T-helper 2 cell treated with Interferon-gamma antibody and Interleukin-4, amounts not matched to agents 100 ng/mL and 5 ng/mL, for 36 hours (primary cell): ENCODE measurements at regions not wholly inside any gene's neighbourhood (a gene's known extent, or its start where the extent isn't known, plus 50 kb on each side); places are given as distances from the start of the nearest gene placed in this dataset.
"Not testable (repeated sequence)": the region's sequence is repeated elsewhere in the genome, so short reads cannot be mapped to it uniquely, and the experiment has no call there.

ENCODE experiments used
- intact Hi-C: fragments of 100-400 bp; cut with micrococcal nuclease; formaldehyde crosslinking; loops from one replicate; pipeline ENCODE4 v1.15.1; 2023

DNA sequence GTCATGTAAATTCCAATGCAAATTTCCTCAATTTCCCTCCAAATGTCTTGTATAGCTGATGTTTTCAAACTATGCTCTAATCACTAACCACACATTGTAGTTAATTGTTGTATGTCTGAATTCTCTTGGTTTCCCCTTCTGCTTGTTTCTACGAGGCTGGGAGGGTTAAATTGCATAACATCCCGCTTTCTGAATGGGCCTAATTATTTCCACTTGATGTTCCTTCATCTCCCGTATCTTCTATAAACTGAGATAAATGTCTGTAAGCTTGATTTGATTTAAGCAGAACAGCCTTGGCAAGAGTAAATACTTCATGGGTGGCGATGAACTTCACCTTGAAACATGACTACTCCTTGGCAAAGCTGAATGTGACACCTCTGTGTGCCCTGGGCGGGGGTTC, 72.2 kb downstream of the SERINC2 start:
- intact Hi-C loops, result no loop called here

DNA sequence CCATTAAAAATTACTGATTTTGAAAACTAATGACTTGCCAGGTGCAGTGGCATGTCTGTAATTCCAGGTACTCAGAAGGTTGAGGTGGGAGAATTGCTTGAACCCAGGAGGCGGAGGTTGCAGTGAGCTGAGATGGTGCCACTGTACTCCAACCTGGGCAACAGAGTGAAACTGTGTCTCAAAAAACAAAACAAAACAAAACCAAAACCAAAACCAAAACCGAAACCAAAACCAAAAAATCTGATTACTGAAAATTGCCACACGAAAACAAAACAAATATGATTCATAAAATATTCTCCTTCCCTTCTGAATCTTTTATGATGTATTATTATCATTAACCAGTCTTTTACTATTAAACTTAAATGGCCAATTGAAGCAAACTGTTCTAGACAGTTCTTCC, 74.1 kb downstream of the SERINC2 start:
- intact Hi-C loops, result loop anchor here (1.0 kb wide), 1 partner anchor 191 kb away; the partner anchor contains the start of gene SNRNP40

DNA sequence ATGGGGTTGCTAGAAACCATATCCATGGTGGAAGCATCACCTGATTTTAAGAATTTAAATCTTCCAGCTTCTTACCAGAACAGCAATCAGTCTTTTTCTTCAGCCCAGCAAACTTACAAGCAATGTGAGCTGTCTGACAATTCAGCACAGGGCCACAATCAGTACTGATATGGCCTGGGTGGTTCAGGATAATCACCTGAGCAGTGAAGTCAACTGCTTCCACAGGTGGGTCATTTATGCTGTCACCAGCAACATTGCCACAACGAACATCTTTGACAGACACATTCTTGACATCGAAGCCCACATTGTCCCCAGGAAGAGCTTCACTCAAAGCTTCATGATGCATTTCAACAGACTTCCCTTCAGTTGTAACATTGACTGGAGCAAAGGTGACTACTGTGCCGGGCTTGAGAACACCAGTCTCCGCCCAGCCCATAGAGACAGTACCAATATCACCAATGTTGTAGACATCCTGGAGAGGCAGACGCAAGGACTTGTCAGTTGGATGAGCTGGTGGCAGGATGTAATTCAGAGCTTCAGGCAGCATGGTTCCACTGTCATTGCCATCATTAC, 74.8 kb downstream of the SERINC2 start:
- intact Hi-C loops, result loop anchor here (1.0 kb wide), 1 partner anchor 192 kb away; the partner anchor contains the start of gene SNRNP40

DNA sequence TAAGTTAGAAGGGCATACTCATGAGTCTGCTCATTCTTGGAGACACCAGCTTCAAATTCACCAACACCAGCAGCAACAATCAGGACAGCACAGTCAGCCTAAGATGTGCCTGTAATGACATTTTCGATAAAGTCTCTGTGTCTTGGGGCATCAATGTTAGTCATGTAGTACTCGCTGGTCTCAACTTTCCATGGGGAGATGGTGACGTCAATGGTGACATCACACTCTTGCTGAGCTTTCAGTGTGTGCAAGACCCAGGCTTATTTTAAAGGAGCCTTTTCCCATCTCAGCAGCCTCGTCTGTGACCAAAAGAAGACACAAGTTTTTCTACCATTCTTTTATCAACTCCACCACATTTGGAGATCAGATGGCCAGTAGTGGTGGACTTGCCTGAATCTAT, 75.5 kb downstream of the SERINC2 start:
- intact Hi-C loops, result no loop called here

DNA sequence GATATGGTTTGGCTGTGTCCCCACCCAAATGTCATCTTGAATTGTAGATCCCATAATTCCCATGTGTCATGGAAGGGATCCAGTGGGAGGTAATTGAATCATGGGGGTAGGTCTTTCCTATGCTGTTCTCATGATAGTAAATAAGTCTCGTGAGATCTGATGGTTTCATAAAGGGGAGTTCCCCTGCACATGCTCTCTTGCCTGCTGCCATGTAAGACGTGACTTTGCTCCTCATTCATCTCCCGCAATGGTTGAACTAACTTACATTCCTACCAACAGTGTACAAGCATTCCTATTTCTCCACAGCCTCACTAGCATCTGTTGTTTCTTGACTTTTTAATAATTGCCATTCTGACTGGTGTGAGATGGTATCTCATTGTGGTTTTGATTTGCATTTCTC, 76.6 kb downstream of the SERINC2 start:
- intact Hi-C loops, result not testable (repeated sequence)

DNA sequence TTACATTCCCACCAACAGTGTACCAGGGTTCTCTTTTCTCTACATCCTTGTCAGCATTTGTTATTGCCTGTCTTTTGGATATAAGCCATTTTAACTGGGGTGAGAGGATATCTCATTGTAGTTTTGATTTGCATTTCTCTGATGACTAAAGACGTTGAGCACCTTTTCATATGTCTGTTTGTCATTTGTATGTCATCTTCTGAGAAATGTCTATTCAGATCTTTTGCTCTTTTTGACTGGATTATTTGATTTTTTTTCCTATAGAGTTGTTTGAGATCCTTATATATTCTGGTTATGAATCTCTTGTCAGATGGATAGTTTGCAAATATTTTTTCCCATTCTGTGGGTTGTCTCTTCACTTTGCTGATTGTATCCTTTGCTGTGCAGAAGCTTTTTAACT, 77.6 kb downstream of the SERINC2 start:
- intact Hi-C loops, result not testable (repeated sequence)

DNA sequence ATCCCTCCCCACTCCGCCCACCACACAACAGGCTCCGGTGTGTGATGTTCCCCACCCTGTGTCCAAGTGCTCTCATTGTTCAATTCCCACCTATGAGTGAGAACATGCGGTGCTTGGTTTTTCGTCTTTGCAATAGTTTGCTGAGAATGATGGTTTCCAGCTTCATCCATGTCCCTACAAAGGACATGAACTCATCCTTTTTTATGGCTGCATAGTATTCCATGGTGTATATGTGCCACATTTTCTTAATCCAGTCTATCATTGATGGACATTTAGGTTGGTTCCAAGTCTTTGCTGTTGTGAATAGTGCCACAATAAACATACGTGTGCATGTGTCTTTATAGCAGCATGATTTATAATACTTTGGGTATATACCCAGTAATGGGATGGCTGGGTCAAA, 81.0 kb upstream of the TINAGL1 start:
- intact Hi-C loops, result not testable (repeated sequence)

DNA sequence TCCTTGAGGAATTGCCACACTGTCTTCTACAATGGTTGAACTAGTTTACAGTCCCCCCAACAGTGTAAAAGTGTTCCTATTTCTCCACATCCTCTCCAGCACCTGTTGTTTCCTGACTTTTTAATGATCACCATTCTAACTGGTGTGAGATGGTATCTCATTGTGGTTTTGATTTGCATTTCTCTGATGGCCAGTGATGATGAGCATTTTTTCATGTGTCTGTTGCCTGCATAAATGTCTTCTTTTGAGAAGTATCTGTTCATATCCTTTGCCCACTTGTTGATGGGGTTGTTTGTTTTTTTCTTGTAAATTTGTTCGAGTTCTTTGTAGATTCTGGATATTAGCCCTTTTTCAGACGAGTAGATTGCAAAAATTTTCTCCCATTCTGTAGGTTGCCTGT, 80.5 kb upstream of the TINAGL1 start:
- intact Hi-C loops, result not testable (repeated sequence)

DNA sequence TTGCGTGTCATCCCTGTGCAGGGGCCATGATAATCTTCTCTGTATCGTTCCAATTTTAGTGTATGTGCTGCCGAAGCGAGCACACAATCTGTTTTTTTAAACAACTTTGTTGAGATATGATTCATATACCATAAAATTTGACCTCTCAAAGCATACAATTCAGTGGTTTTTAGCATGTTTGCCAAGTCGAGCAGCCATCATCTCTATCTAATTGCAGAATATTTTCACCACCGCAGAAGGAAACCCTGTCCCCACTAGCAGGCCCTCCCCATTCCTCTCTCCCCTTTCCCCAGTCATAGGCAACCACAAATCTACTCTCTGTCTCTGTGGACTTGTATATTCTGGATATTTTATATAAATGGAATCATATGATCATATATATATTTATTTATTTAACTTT, 78.7 kb upstream of the TINAGL1 start:
- intact Hi-C loops, result no loop called here

DNA sequence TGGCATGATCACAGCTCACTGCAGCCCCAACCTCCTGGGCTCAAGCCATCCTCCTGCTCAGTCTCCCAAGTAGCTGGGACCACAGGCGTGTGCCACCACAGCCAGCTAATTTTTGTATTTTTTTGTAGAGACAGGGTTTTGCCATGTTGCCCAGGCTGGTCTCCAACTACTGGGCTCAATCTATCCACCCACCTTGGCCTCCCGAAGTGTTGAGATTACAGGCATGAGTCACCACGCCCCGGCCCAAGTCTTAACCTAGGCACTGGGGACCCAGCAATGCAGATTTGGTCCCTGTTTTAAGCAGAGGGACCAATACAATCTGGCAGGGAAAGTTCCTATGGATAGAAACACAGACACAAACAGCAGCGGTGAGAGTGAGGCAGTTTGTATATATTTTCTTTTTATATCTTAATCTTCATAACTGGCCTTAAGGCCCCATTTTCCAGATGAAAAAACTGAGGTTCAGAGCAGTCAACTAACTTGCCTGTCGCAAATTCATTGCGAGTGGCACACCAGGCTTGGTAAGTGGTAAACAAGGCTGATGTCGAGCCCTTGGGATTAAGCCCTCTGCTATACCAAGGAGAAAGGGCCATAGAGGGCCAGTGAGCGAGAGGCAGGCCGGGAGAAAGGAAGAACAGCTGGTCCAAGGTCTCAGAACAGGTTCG, 77.8 kb upstream of the TINAGL1 start:
- intact Hi-C loops, result no loop called here

DNA sequence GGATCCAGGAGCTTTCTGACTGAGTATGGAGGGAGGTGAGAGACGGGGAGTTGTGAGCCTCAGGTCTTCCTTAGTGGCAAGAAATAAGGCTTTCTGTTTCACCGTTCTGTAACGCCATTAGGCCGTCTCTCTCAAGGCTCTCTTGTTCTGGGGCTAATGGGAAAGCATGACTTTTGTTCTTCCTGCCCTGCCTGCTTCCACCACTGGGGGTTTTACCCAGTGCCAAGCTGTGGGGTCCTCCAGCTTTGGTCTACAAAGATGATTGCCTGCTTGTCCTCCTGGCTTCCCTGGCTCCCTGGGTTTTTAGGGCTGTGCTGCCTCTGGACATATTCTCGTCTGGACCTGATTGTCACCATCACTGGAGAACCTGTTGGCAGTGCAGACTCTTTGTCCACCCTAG, 74.8 kb upstream of the TINAGL1 start:
- intact Hi-C loops, result no loop called here

DNA sequence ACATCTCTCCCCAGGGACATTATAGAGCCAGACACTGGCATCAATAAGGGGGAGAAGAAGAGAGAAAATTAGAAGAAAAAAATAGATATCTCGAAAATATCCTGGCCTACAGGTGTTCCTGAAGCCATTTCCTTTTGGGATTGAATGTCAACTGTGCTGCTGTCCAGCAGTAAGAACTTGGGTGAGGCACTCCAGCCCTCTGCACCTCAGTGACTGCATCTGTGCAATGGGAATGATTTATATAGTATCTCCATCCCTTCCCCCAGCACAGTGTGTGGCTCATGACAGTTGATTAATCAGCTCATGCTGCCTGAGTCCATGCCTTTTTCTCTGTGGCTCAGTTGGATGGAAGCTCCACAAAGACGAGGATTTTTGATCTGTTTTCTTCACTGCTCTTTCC, 74.1 kb upstream of the TINAGL1 start:
- intact Hi-C loops, result no loop called here

DNA sequence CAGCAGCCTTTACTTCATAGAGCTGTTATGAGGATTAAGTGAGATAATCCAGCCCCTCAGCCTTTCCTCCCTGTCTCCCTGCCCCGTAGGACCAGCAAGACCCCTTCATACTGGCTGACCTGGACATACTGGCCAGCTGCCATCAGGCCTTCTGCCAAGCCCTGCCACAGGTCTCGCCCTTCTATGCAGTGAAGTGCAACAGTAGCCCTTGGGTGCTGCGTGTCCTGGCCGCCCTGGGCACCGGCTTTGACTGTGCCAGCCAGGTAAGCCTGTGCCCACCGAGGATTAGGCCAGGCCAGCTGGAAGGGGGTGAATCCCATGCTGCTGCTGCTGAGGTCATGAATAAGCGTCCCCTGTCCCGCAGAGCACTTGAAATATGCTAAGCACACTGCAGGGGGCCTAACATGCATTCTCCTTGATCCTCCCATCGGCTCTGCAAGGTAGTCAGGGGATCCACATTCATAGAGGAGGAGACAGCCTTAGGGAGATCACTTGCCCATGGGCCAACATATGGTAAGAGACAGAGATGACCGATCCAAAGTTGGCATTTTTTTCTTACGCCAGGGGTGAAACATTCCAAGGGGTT, 73.3 kb upstream of the TINAGL1 start:
- intact Hi-C loops, result no loop called here

DNA sequence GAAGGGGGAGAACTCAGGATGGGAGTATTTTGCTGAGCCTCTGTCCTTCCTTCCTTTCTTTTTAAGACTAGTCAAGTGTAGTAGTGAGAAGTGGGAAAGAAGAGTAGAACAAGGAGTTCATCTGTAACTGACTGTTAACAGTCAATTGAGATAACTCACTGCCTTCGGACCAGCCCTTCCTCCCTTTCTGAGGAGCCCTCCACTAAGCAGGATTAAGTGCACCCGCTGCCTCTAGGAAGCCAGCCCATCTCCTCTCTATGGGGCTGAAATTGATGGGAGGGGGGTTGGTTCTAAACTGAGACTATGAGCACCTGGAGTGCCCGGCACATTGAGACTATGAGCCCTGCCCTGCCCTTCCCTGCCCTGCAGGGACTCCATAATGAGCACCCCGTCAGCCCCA, 72.7 kb upstream of the TINAGL1 start:
- intact Hi-C loops, result no loop called here

DNA sequence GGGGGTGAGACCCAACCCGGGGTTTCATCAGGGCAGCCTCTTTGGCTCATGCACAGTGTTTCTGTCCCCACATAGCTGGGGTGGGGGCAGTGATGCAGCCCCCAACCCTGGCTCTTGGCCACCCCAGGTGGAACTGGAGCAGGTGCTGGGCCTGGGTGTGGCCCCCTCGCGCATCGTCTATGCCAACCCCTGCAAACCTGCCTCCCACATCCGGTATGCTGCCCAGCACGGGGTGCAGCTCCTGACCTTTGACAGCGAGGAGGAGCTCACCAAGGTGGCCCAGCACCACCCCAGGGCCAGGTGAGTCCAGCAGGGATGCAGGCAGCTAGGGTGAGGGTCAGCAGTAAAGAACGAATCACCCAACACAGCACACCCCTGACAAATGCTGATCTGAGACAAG, 72.3 kb upstream of the TINAGL1 start:
- intact Hi-C loops, result no loop called here

DNA sequence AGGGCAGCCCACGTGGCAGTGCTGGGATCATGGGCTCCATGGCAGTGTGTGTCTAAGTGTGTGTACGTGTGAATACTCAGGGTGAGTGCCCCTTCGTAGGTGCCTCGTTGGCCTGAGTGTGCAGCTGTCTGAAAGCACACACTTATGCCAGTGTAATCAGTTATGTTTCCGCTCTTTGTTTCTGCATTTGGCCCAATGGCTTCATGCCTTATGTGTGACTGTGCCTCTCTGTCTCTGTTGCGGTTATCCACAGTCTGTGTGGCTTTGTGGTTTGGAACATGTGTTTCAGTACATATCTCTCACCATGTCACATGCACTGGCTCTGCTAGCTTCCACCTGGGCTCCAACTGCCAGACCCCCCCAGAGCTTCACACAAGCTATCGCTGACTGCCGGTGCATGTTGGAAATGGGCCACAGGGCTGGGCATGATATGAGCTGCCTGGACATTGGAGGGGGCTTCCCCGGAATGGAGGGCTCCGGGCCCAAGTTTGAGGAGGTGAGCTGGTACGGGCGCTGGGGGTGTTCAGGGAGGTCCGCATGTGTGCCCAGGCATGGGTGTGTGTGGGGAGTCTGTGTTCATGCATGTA, 70.3 kb upstream of the TINAGL1 start:
- intact Hi-C loops, result no loop called here

DNA sequence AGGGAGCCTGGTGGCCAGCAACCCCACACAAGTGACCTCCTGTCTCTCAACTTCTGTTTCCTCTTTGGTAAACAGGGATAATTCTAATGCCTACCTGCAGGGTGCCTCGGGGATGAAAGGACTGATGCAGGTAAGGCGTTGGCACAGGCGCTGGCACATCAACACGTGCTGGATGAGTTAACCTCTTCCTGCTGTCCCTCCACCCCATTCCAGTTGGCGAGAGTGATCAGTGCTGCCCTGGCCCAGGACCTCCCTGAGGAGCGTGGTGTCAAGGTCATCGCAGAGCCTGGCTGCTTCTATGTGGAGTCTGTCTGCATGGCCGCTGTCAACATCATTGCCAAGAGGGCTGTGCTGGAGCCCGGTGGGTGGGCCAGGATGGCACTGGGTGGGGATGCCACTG, 69.1 kb upstream of the TINAGL1 start:
- intact Hi-C loops, result no loop called here

DNA sequence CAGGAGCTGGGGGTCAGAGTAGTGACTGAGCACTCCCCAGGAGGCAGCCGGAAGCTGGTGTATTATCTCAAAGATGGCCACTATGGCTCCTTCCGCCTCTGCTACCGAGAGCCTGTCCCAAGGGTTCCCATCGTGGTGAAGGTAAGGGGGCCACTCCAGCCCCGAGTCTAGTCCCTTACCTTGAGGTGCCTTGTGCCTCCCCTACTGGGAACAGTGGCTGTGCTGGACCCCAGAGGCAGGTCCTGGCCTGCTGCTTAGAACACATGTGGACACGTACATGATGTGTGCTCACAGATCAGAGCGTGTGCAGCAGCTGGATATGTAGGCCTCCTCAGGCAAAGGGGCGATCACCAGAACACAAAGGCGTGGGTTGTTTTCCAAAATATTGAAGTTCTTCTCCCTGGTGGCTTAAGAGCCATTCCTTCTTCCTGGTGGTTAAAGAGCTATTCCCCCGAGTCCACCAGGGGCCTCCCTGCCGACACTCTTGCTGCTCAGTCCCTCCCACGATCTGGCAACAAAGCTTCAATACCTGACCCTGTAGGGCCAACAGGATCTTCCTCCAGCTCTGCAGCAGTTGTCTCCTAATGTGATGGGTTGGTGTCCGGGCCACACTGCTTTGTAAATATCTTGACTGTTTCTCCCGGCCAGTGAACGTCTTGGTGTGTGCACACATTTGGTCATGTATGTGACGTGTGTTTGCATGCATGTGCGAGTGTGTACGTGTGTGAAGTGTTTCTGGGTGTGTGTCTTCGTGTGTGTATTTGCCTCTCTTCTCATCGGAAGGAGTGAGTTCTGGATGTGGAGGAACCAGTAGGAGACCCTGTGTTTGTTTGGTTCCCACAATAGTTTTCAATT, 68.4 kb upstream of the TINAGL1 start:
- intact Hi-C loops, result no loop called here

DNA sequence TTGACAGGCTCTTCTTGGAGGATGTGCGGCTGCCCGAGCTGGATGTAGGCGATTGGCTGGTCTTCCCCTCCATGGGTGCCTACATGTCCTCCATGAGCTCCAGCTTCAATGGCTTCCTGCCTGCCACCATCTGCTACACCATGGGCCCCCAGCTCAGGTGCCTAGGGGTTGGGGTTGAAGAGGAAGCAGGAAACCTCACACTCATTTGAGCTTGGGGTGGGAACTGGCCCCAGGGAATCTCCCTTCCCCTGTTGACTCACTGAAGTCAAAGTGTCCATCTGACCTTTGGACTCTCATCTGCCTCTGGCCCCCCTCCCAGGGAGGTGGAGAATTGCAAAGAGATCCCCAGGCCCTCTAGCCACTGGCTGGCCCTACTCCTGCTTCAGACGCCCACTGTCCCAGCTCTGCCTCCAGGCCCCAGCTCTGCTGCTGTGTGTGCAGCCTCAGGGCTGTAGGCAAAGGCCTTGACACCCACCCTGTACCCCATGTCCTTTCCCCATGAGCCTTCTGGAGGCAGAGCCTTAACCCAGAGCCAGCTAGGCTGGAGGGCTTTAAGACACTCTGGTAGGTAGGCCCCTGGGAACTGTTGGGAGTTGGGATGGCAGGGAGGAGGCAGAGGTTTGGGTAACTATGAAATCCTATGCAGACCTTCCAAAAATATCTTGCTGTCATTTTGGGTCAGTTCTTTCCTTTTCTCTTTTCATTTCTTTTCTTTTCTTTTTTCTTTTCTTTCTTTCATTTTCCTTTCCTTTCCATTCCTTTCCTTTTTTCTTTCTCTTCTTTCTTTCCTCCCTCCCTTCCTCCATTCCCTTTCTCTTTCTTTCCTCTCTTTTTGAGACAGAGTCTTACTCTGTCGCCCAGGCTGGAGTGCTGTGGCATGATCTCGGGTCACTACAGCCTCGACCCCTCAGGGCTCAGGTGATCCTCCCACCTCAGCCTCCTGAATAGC, 66.9 kb upstream of the TINAGL1 start:
- intact Hi-C loops, result no loop called here

DNA sequence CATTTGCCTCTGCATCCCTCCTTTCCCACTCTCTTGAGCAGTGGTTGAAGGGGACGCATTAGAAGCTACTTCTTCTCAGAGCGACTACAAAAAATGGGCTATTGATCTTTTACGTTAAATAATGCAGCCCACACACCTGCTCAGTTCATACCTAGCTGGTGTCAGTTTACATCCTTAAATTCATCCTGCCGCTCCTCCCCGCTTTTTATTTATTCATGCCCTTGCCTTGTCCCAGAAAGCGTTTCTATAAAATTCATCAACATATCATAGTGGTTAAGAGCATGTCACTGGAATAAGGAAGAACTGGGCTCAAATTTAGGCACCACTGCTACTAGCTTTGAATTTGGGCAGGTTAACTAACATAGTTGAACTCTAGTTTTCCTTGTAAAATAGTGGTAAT, 66.0 kb upstream of the TINAGL1 start:
- intact Hi-C loops, result no loop called here
